SK-N-SH treated with all-trans-retinoic acid at 6 μM for 48 hours (cell line): ENCODE measurements at regions not wholly inside any gene's neighbourhood (a gene's known extent, or its start where the extent isn't known, plus 50 kb on each side); places are given as distances from the start of the nearest gene placed in this dataset.
A peak's percentile ranks its signal among the peaks of the same experiment; 100 is the strongest.

Experiments used
- ATAC-seq: fragments of 200-7000 bp; cut with Tn5 transposase; 3 replicates; pipeline ENCODE4 v1.9.1; 2020; ENCODE audit warnings: mild to moderate bottlenecking, moderate library complexity
- ARNTL ChIP-seq: fragments of 450-650 bp; formaldehyde crosslinking; IDR thresholded peaks from 2 replicates; pipeline ENCODE4 v1.5.0; 2020; ENCODE audit warnings: low read depth, mild to moderate bottlenecking, moderate library complexity, borderline replicate concordance
- BACH2 ChIP-seq: fragments of 250-450 bp; sonication (Bioruptor Pico); IDR thresholded peaks from 2 replicates; pipeline ENCODE4 v1.9.0; 2021; ENCODE audit warnings: mild to moderate bottlenecking, borderline replicate concordance
- CSDC2 ChIP-seq: fragments of 250-450 bp; sonication (Bioruptor Pico); IDR thresholded peaks from 2 replicates; pipeline ENCODE4 v1.5.0; 2020; ENCODE audit warnings: mild to moderate bottlenecking, moderate library complexity
- ESRRG ChIP-seq: fragments of 250-450 bp; sonication (Bioruptor Pico); IDR thresholded peaks from 2 replicates; pipeline ENCODE4 v1.6.1; 2021; ENCODE audit warnings: mild to moderate bottlenecking
- GLIS3 ChIP-seq: fragments of 250-450 bp; sonication (Bioruptor Pico); IDR thresholded peaks from 2 replicates; pipeline ENCODE4 v1.5.0; 2020; ENCODE audit warnings: mild to moderate bottlenecking, moderate library complexity
- ISL1 ChIP-seq: fragments of 250-450 bp; sonication (Bioruptor Pico); IDR thresholded peaks from 2 replicates; pipeline ENCODE4 v2.1.2; 2022; ENCODE audit warnings: mild to moderate bottlenecking, moderate library complexity
- OSR1 ChIP-seq: fragments of 250-450 bp; sonication (Bioruptor Pico); IDR thresholded peaks from 2 replicates; pipeline ENCODE4 v1.8.0; 2022; ENCODE audit warnings: moderate library complexity, mild to moderate bottlenecking, inconsistent platforms
- PPARA ChIP-seq: fragments of 250-450 bp; sonication (Bioruptor Pico); IDR thresholded peaks from 2 replicates; pipeline ENCODE4 v1.5.0; 2020; ENCODE audit warnings: mild to moderate bottlenecking, borderline replicate concordance
- RARB ChIP-seq: fragments of 250-450 bp; sonication (Bioruptor Pico); IDR thresholded peaks from 2 replicates; pipeline ENCODE4 v1.8.0; 2021; ENCODE audit warnings: mild to moderate bottlenecking, moderate library complexity
- SNAI2 ChIP-seq: fragments of 250-450 bp; sonication (Bioruptor Pico); IDR thresholded peaks from 2 replicates; pipeline ENCODE4 v1.5.0; 2020; ENCODE audit warnings: mild to moderate bottlenecking, moderate library complexity
- TCF4 ChIP-seq: fragments of 250-450 bp; sonication (Bioruptor Pico); IDR thresholded peaks from 2 replicates; pipeline ENCODE4 v1.8.0; 2021; ENCODE audit warnings: mild to moderate bottlenecking, moderate library complexity, borderline replicate concordance
- TOX ChIP-seq: fragments of 250-450 bp; sonication (Bioruptor Pico); IDR thresholded peaks from 2 replicates; pipeline ENCODE4 v1.8.0; 2021; ENCODE audit warnings: mild to moderate bottlenecking, moderate library complexity, borderline replicate concordance
- ZC3H10 ChIP-seq: fragments of 250-450 bp; sonication (Bioruptor Pico); IDR thresholded peaks from 2 replicates; pipeline ENCODE4 v1.5.1; 2021; ENCODE audit warnings: mild to moderate bottlenecking, moderate library complexity
- ZFP3 ChIP-seq: fragments of 250-450 bp; sonication (Bioruptor Pico); IDR thresholded peaks from 2 replicates; pipeline ENCODE4 v1.5.0; 2020; ENCODE audit warnings: mild to moderate bottlenecking, moderate library complexity
- ZFP30 ChIP-seq: fragments of 450-650 bp; formaldehyde crosslinking; IDR thresholded peaks from 2 replicates; pipeline ENCODE4 v1.5.0; 2022; ENCODE audit warnings: mild to moderate bottlenecking, moderate library complexity
- ZNF565 ChIP-seq: fragments of 450-650 bp; formaldehyde crosslinking; conservative IDR thresholded peaks from 2 replicates; pipeline ENCODE4 v1.5.0; 2020; ENCODE audit warnings: low read depth, mild to moderate bottlenecking, moderate library complexity
- ZNF8 ChIP-seq: fragments of 450-650 bp; formaldehyde crosslinking; IDR thresholded peaks from 2 replicates; pipeline ENCODE4 v1.5.0; 2020; ENCODE audit warnings: mild to moderate bottlenecking, moderate library complexity
- TF ChIP-seq, protein P1 (sequence below): fragments of 250-450 bp; sonication (Bioruptor Pico); IDR thresholded peaks from 2 replicates; pipeline ENCODE4 v1.5.1; 2021; ENCODE audit warnings: mild to moderate bottlenecking, moderate library complexity
- TF ChIP-seq, protein P2 (sequence below): fragments of 250-450 bp; sonication (Bioruptor Pico); IDR thresholded peaks from 2 replicates; pipeline ENCODE4 v1.5.0; 2020; ENCODE audit warnings: mild to moderate bottlenecking, moderate library complexity
- TF ChIP-seq, protein P3 (sequence below): fragments of 250-450 bp; sonication (Bioruptor Pico); IDR thresholded peaks from 2 replicates; pipeline ENCODE4 v1.5.1; 2020; ENCODE audit warnings: low read depth, mild to moderate bottlenecking, moderate library complexity
- TF ChIP-seq, protein P4 (sequence below): fragments of 250-450 bp; sonication (Bioruptor Pico); IDR thresholded peaks from 2 replicates; pipeline ENCODE4 v1.8.0; 2020; ENCODE audit warnings: mild to moderate bottlenecking, moderate library complexity, borderline replicate concordance

DNA sequence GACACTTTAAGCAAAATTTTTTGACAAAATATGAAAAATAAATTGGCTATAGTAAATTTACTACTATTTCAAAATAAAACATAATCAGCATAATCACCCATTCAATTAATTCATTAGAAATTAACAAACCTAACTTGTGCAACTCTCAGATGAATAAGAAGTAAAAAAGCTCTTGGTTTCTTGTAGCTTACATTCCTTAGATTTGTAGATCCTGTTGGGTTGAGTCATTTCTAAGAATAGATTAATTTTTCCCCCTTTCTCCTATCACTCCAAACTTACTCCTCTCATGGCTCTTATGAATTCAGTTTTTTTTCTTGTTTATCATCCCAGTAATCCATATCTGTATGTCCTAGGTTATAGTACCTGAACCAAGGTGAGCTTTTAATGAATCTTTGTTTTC is 230.9 kb upstream of the LRIG3 start:
- no peak for ATAC-seq

DNA sequence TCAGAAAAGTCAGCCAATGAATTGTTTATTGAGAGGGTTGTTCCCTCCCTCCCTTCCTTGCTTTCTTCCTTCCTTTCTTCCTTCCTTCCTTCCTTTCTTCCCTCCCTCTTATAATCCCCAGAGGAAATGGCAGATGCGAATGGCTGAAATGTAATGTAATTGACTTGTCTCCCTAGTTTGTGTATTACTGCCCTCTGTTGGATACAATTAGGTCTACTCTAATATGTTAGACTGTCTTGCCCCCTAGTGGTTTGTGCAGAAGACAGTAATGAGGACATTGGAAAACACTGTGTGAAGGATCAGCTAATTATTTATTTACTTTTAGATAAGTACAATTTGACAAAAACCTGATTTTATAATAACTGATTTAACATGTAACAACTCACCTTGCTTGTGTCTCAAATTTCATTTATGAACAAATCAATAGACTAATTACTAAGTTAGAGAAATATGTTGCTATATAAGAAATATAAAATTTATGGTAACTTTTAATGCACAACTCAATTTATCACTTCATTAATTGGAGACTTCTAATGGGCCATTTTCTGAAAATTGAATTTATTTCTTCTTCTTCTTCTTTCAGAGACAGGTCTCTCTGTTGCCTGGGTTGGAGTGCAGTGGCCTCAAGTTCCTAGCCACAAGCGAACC is 229.8 kb upstream of the LRIG3 start:
- TF ChIP-seq, protein P1, sequence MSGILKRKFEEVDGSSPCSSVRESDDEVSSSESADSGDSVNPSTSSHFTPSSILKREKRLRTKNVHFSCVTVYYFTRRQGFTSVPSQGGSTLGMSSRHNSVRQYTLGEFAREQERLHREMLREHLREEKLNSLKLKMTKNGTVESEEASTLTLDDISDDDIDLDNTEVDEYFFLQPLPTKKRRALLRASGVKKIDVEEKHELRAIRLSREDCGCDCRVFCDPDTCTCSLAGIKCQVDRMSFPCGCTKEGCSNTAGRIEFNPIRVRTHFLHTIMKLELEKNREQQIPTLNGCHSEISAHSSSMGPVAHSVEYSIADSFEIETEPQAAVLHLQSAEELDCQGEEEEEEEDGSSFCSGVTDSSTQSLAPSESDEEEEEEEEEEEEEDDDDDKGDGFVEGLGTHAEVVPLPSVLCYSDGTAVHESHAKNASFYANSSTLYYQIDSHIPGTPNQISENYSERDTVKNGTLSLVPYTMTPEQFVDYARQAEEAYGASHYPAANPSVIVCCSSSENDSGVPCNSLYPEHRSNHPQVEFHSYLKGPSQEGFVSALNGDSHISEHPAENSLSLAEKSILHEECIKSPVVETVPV (CRISPR knock-in tag): no peak
- TF ChIP-seq PPARA: no peak
- TF ChIP-seq ZC3H10: no peak
- TF ChIP-seq, protein P2, sequence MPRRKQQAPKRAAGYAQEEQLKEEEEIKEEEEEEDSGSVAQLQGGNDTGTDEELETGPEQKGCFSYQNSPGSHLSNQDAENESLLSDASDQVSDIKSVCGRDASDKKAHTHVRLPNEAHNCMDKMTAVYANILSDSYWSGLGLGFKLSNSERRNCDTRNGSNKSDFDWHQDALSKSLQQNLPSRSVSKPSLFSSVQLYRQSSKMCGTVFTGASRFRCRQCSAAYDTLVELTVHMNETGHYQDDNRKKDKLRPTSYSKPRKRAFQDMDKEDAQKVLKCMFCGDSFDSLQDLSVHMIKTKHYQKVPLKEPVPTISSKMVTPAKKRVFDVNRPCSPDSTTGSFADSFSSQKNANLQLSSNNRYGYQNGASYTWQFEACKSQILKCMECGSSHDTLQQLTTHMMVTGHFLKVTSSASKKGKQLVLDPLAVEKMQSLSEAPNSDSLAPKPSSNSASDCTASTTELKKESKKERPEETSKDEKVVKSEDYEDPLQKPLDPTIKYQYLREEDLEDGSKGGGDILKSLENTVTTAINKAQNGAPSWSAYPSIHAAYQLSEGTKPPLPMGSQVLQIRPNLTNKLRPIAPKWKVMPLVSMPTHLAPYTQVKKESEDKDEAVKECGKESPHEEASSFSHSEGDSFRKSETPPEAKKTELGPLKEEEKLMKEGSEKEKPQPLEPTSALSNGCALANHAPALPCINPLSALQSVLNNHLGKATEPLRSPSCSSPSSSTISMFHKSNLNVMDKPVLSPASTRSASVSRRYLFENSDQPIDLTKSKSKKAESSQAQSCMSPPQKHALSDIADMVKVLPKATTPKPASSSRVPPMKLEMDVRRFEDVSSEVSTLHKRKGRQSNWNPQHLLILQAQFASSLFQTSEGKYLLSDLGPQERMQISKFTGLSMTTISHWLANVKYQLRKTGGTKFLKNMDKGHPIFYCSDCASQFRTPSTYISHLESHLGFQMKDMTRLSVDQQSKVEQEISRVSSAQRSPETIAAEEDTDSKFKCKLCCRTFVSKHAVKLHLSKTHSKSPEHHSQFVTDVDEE (CRISPR knock-in tag): no peak
- no peak for TF ChIP-seq ZNF565 (CRISPR knock-in tag)
- TF ChIP-seq BACH2 (CRISPR knock-in tag): no peak
- TF ChIP-seq TOX: no peak
- no peak for TF ChIP-seq OSR1 (CRISPR knock-in tag)
- no peak for TF ChIP-seq ZNF8 (CRISPR knock-in tag)
- TF ChIP-seq ESRRG: no peak
- TF ChIP-seq, protein P3, sequence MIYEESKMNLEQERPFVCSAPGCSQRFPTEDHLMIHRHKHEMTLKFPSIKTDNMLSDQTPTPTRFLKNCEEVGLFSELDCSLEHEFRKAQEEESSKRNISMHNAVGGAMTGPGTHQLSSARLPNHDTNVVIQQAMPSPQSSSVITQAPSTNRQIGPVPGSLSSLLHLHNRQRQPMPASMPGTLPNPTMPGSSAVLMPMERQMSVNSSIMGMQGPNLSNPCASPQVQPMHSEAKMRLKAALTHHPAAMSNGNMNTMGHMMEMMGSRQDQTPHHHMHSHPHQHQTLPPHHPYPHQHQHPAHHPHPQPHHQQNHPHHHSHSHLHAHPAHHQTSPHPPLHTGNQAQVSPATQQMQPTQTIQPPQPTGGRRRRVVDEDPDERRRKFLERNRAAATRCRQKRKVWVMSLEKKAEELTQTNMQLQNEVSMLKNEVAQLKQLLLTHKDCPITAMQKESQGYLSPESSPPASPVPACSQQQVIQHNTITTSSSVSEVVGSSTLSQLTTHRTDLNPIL (CRISPR knock-in tag): no peak
- TF ChIP-seq SNAI2 (CRISPR knock-in tag): no peak
- peak; percentile 100 for ATAC-seq

More for the DNA sequence above, 230.9 kb upstream of the LRIG3 start:
- TF ChIP-seq ZC3H10: no peak
- TF ChIP-seq ZFP30 (CRISPR knock-in tag): no peak
- TF ChIP-seq ISL1 (CRISPR knock-in tag): no peak
- no peak for TF ChIP-seq ARNTL (CRISPR knock-in tag)
- no peak for TF ChIP-seq RARB (CRISPR knock-in tag)
- no peak for TF ChIP-seq TCF4
- no peak for TF ChIP-seq ZNF565 (CRISPR knock-in tag)
- TF ChIP-seq, protein P2 (CRISPR knock-in tag): no peak
- TF ChIP-seq, protein P3 (CRISPR knock-in tag): no peak
- TF ChIP-seq, protein P4, sequence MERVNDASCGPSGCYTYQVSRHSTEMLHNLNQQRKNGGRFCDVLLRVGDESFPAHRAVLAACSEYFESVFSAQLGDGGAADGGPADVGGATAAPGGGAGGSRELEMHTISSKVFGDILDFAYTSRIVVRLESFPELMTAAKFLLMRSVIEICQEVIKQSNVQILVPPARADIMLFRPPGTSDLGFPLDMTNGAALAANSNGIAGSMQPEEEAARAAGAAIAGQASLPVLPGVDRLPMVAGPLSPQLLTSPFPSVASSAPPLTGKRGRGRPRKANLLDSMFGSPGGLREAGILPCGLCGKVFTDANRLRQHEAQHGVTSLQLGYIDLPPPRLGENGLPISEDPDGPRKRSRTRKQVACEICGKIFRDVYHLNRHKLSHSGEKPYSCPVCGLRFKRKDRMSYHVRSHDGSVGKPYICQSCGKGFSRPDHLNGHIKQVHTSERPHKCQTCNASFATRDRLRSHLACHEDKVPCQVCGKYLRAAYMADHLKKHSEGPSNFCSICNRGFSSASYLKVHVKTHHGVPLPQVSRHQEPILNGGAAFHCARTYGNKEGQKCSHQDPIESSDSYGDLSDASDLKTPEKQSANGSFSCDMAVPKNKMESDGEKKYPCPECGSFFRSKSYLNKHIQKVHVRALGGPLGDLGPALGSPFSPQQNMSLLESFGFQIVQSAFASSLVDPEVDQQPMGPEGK (CRISPR knock-in tag): no peak

DNA sequence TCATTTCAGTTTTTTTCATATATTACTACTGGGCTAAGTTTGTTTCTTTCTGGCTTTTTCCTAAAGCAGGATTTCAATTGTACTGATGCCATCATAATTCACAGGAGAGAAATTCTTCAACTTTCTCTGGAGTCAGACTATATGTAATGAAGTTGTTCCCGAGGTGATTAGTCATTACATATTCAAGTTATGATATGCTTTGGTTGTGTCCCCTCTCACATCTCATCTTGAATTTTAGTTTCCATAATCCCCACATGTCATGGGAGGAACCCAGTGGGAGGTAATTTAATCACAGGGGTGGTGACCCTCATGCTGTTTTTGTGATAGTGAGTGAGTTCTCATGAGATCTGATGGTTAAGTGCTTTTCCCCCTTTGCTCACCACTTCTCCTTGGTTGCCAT is 227.5 kb upstream of the LRIG3 start:
- ATAC-seq: no peak
- TF ChIP-seq, protein P2 (CRISPR knock-in tag): no peak
- TF ChIP-seq ISL1 (CRISPR knock-in tag): no peak
- TF ChIP-seq OSR1 (CRISPR knock-in tag): no peak
- TF ChIP-seq, protein P1 (CRISPR knock-in tag): no peak
- TF ChIP-seq RARB (CRISPR knock-in tag): no peak
- TF ChIP-seq ZFP3 (CRISPR knock-in tag): no peak
- no peak for TF ChIP-seq TCF4
- no peak for TF ChIP-seq GLIS3 (CRISPR knock-in tag)
- no peak for TF ChIP-seq TOX
- TF ChIP-seq BACH2 (CRISPR knock-in tag): no peak
- no peak for TF ChIP-seq CSDC2
